GM12892 (cell line): ENCODE measurements at regions not wholly inside any gene's neighbourhood (a gene's known extent, or its start where the extent isn't known, plus 50 kb on each side); places are given as distances from the start of the nearest gene placed in this dataset.

Experiments used
- POLR2A ChIP-seq: IDR thresholded peaks from 2 replicates; pipeline ENCODE4 v1.6.1; 2011; ENCODE audit warnings: low read depth, low read length, control low read depth
- POLR2AphosphoS5 ChIP-seq: IDR thresholded peaks from 2 replicates; pipeline ENCODE4 v1.6.1; 2011; ENCODE audit warnings: low read depth, low read length, control low read depth
- TAF1 ChIP-seq: IDR thresholded peaks from 2 replicates; pipeline ENCODE4 v1.6.1; 2011; ENCODE audit warnings: low read depth, mild to moderate bottlenecking, control low read depth, low read length, borderline replicate concordance

GRCh38 chr2:236827997-236828396, 257.7 kb upstream of the COPS8 start:
- TF ChIP-seq TAF1, result no peak
- no peak for TF ChIP-seq POLR2AphosphoS5
- no peak for TF ChIP-seq POLR2A
